Nephron progenitor cell (in vitro differentiated cells): ENCODE measurements at regions not wholly inside any gene's neighbourhood (a gene's known extent, or its start where the extent isn't known, plus 50 kb on each side); places are given as distances from the start of the nearest gene placed in this dataset.

ENCODE experiments used
- DNase-seq: peaks from one replicate; pipeline ENCODE4 v3.0.0; 2021
- H3K27ac Mint-ChIP-seq: 2 replicates; pipeline ENCODE4 v1.8.0; 2021; ENCODE audit warnings: mild to moderate bottlenecking, moderate library complexity, mixed read lengths
- H3K27me3 Mint-ChIP-seq: 2 replicates; pipeline ENCODE4 v1.8.0; 2021; ENCODE audit warnings: mild to moderate bottlenecking, low read depth, mixed read lengths; ENCODE audit not compliant: poor library complexity
- H3K36me3 Mint-ChIP-seq: 2 replicates; pipeline ENCODE4 v1.8.0; 2021; ENCODE audit warnings: low read depth, mixed read lengths
- H3K4me1 Mint-ChIP-seq: 2 replicates; pipeline ENCODE4 v1.8.0; 2021; ENCODE audit warnings: mixed read lengths
- H3K4me3 Mint-ChIP-seq: 2 replicates; pipeline ENCODE4 v1.8.0; 2021; ENCODE audit warnings: mild to moderate bottlenecking, moderate library complexity, mixed read lengths
- H3K9me3 Mint-ChIP-seq: 2 replicates; pipeline ENCODE4 v1.8.0; 2021; ENCODE audit warnings: mild to moderate bottlenecking, moderate library complexity, mixed read lengths
- TF ChIP-seq, protein P1 (sequence below): fragments of 200-600 bp; sonication (generic); IDR thresholded peaks from 2 replicates; pipeline ENCODE4 v1.5.0; 2021; ENCODE audit warnings: antibody characterized with exemption

DNA sequence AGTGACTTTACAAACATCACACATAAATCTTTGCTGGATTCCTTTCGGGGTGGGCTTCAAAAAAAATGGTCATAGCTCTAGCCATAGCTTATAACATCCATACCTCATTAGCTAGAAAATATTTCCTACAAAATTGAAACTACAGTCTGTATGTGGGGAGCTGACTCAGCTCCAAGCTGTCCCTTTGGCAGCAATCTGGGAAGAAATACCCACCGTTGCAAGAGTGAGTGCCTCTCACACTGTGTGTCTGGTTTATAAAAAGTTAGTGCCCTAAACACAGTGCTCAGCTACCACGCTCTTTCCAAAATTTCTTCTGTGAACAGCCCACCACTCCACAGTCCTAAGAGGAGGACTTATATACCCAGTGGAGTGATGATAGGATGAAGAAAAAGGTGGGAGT, 170.1 kb downstream of the RBM43 start:
- Mint-ChIP-seq H3K4me1 (no peaks in the 10 kb centered on the region), H3K9me3 (no peaks in the 10 kb centered on the region), H3K4me3 (no peak overlapping the region), H3K36me3 (no peaks in the 10 kb centered on the region), H3K27me3 (no peaks in the 10 kb centered on the region), H3K27ac (no peak overlapping the region)
- TF ChIP-seq, protein P1, sequence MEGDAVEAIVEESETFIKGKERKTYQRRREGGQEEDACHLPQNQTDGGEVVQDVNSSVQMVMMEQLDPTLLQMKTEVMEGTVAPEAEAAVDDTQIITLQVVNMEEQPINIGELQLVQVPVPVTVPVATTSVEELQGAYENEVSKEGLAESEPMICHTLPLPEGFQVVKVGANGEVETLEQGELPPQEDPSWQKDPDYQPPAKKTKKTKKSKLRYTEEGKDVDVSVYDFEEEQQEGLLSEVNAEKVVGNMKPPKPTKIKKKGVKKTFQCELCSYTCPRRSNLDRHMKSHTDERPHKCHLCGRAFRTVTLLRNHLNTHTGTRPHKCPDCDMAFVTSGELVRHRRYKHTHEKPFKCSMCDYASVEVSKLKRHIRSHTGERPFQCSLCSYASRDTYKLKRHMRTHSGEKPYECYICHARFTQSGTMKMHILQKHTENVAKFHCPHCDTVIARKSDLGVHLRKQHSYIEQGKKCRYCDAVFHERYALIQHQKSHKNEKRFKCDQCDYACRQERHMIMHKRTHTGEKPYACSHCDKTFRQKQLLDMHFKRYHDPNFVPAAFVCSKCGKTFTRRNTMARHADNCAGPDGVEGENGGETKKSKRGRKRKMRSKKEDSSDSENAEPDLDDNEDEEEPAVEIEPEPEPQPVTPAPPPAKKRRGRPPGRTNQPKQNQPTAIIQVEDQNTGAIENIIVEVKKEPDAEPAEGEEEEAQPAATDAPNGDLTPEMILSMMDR: no peak
- DNase-seq: no peak

DNA sequence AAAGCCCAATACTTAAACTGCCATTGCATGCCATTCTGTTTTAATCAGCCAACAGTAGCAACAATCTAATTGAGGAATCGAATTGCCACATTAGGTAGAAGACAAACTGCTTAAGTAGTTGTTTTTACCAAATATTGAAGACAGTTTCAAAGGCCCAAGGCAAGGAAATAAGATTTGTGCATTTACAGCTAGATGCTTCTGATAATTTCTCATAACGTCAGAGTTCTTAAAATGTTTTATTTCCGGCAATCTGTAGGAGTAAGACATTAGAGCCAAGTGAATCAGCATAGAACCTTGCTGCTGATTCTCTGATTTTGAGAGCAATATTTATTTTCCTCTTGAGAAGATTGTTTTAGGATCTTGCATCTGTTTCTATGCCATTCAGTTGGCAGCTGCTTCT, 174.3 kb downstream of the RBM43 start:
- Mint-ChIP-seq H3K36me3 (no peaks in the 10 kb centered on the region), H3K4me3 (no peak overlapping the region), H3K27ac (no peak overlapping the region), H3K27me3 (peaks cover 6% of the 10 kb centered on the region), H3K4me1 (peaks cover 9% of the 10 kb centered on the region), H3K9me3 (no peaks in the 10 kb centered on the region)
- TF ChIP-seq, protein P1: no peak
- no peak for DNase-seq

- H3K36me3 Mint-ChIP-seq: no peaks in the 10 kb centered on the region
- no peak overlapping the region for H3K27ac Mint-ChIP-seq
- no peak overlapping the region for H3K4me3 Mint-ChIP-seq
- H3K27me3 Mint-ChIP-seq: peaks cover 6% of the 10 kb centered on the region
- TF ChIP-seq, protein P1: no peak
- no peaks in the 10 kb centered on the region for H3K9me3 Mint-ChIP-seq
- H3K4me1 Mint-ChIP-seq: peaks cover 9% of the 10 kb centered on the region
- no peak for DNase-seq
Observed at GRCh38 chr2:151085181-151085611, 176.5 kb downstream of the RBM43 start.

- Mint-ChIP-seq H3K36me3 (no peaks in the 10 kb centered on the region), H3K4me3 (no peak overlapping the region), H3K27ac (no peak overlapping the region), H3K9me3 (no peaks in the 10 kb centered on the region), H3K4me1 (peaks cover 9% of the 10 kb centered on the region), H3K27me3 (peaks cover 6% of the 10 kb centered on the region)
- no peak for DNase-seq
- TF ChIP-seq, protein P1: no peak
Observed at GRCh38 chr2:151083856-151084795, 177.5 kb downstream of the RBM43 start.

DNA sequence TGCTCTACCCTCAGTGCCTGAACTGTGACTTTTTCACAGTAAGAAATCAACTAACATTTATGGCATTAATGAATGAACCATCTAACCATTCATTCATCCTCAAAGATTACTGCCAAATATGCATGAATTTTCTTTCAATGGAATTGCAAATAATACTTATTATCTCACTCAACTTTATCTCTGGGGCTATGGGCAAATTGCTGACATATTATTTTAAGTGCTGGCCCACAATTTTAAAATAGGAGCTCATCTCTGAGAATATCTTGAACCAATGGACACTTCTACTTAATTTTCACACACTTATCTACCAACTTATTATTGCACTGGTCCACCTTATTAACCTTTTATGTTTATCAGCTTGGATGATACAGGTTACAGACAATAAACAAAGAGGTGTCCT, 182.8 kb downstream of the RBM43 start:
- Mint-ChIP-seq H3K4me1 (peaks cover 8% of the 10 kb centered on the region), H3K27me3 (peaks cover 5% of the 10 kb centered on the region), H3K4me3 (no peak overlapping the region), H3K36me3 (peaks cover 4% of the 10 kb centered on the region), H3K9me3 (peaks cover 34% of the 10 kb centered on the region), H3K27ac (no peak overlapping the region)
- TF ChIP-seq, protein P1: no peak
- no peak for DNase-seq

DNA sequence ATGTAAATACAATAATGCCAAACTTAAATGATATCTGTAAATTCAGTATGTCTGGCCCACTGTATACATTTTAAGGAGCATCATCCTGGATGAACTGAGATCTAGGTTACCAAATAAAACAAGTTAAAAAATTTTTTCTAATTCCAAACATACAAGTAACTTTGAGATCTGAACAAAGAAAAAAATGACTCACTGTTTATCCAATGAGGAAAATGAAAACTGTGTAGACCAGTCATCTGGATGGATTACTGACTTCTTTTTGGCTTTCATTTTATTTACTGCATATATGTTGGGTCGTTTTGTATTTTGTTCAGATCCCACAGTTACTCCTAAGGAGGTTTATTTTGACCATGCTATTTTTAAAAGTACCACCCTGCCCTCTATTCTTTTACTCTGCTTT, 189.8 kb downstream of the RBM43 start:
- Mint-ChIP-seq H3K4me3 (no peak overlapping the region), H3K4me1 (no peaks in the 10 kb centered on the region), H3K36me3 (peaks cover 4% of the 10 kb centered on the region), H3K9me3 (peaks cover 29% of the 10 kb centered on the region), H3K27ac (no peak overlapping the region), H3K27me3 (peaks cover 5% of the 10 kb centered on the region)
- TF ChIP-seq, protein P1: no peak
- DNase-seq: no peak
